Immature natural killer cell (primary cell): ENCODE measurements at regions not wholly inside any gene's neighbourhood (a gene's known extent, or its start where the extent isn't known, plus 50 kb on each side); places are given as distances from the start of the nearest gene placed in this dataset.

Experiments used
- DNase-seq, 3 donors: peaks; one replicate each; pipeline ENCODE4 v3.0.0; 2022; ENCODE audit warnings: mixed read lengths in 1 of 3
- H3K27ac Mint-ChIP-seq, 6 donors: one replicate each; pipeline ENCODE4 v1.8.0; 2020; ENCODE audit warnings: mixed read lengths in 6 of 6, mild to moderate bottlenecking in 5 of 6, inconsistent platforms in 4 of 6, moderate library complexity in 3 of 6
- H3K27me3 Mint-ChIP-seq, 3 donors: one replicate each; pipeline ENCODE4 v1.8.0; 2020 to 2021; ENCODE audit warnings: low read depth in 3 of 3, mild to moderate bottlenecking in 3 of 3, mixed read lengths in 3 of 3, moderate library complexity in 3 of 3, inconsistent platforms in 1 of 3
- H3K36me3 Mint-ChIP-seq, 3 donors: one replicate each; pipeline ENCODE4 v1.8.0; 2020; ENCODE audit warnings: mixed read lengths in 3 of 3, inconsistent platforms in 2 of 3, mild to moderate bottlenecking in 2 of 3
- H3K4me1 Mint-ChIP-seq, 2 donors: one replicate each; pipeline ENCODE4 v1.8.0; 2020; ENCODE audit warnings: inconsistent platforms in 2 of 2, mild to moderate bottlenecking in 2 of 2, mixed read lengths in 2 of 2, moderate library complexity in 1 of 2
- H3K4me3 Mint-ChIP-seq, 5 donors: one replicate each; pipeline ENCODE4 v1.8.0; 2020; ENCODE audit warnings: mild to moderate bottlenecking in 5 of 5, mixed read lengths in 5 of 5, inconsistent platforms in 3 of 5, moderate library complexity in 3 of 5
- H3K9me3 Mint-ChIP-seq, 6 donors: one replicate each; pipeline ENCODE4 v1.8.0; 2020; ENCODE audit warnings: mild to moderate bottlenecking in 6 of 6, mixed read lengths in 6 of 6, inconsistent platforms in 4 of 6, moderate library complexity in 3 of 6

DNA sequence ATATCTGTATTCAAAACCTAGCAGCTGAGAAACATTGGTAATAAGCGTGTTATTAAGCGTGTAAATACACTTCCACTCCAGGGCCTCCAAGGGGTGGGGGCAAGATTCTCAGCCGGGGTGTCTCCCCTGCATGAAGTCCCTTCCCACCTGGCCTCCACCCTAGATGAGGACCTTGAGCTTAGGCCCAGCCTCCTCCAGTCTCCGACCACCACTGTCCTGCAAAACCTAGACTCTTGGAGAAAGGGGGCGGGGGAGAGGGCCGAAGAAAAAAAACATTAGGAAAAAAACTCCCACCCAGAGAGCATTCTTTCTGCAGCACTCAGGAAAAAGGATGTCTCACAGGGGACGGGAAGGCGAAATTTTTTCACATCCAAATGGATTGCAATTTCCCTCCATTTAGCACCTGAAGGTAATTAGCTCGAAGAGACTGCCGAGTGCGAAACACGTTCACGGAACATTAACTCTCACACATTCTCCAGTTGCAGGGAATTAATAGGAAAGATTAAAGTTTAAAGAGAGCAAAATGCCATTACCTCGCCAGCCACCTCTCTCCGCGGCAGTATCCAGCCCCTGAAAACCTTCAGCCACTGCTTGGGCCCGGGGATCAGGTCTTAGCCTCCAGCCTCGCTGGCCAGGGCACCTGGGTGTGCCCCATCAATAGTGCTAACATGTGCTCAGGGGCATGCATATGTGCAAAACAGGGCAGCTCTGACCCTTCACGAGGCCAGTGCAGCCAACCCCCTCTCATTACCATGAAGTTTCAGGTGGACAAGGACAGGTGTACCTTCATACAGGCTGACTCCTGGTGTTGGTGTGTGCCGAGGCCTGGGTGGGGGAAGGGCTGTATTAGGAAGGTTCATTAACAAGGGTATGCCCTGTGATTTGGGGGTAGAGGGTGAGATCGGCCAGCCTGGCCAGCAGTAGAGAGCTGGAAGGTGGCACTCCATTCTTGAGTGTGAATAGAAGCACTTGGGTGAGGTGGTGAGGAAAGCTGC lies 77.2 kb downstream of the HIF1AN start:
- Mint-ChIP-seq H3K36me3 (no peaks in the 10 kb centered on the region), H3K27ac (no peak overlapping the region), H3K4me1 (no peaks in the 10 kb centered on the region), H3K27me3 (peaks cover 1 to 27% (median 8%) of the 10 kb centered on the region in 3 donors), H3K9me3 (no peaks in the 10 kb centered on the region), H3K4me3 (no peak overlapping the region)
- DNase-seq = no peak

- Mint-ChIP-seq H3K27ac (no peak overlapping the region), H3K27me3 (peaks cover 1 to 27% (median 8%) of the 10 kb centered on the region in 3 donors), H3K9me3 (no peaks in the 10 kb centered on the region), H3K4me3 (no peak overlapping the region), H3K36me3 (no peaks in the 10 kb centered on the region), H3K4me1 (no peaks in the 10 kb centered on the region)
- DNase-seq = no peak
These were observed 78.1 kb downstream of the HIF1AN start for GRCh38 chr10:100613846-100614245.

- no peaks in the 10 kb centered on the region for H3K36me3 Mint-ChIP-seq
- peaks cover 1 to 29% (median 8%) of the 10 kb centered on the region in 3 donors for H3K27me3 Mint-ChIP-seq
- no peak for DNase-seq
- H3K4me3 Mint-ChIP-seq = no peak overlapping the region
- no peak overlapping the region for H3K27ac Mint-ChIP-seq
- H3K4me1 Mint-ChIP-seq = no peaks in the 10 kb centered on the region
- H3K9me3 Mint-ChIP-seq = no peaks in the 10 kb centered on the region
These were observed 78.8 kb downstream of the HIF1AN start for GRCh38 chr10:100614429-100615095.

GRCh38 chr10:100615241-100615640 lies 79.5 kb downstream of the HIF1AN start:
- no peak for DNase-seq
- H3K4me3 Mint-ChIP-seq = no peak overlapping the region
- H3K27ac Mint-ChIP-seq = no peak overlapping the region
- H3K27me3 Mint-ChIP-seq = peaks cover 1 to 29% (median 6%) of the 10 kb centered on the region in 3 donors
- H3K36me3 Mint-ChIP-seq = no peaks in the 10 kb centered on the region
- no peaks in the 10 kb centered on the region for H3K4me1 Mint-ChIP-seq
- no peaks in the 10 kb centered on the region for H3K9me3 Mint-ChIP-seq

DNA sequence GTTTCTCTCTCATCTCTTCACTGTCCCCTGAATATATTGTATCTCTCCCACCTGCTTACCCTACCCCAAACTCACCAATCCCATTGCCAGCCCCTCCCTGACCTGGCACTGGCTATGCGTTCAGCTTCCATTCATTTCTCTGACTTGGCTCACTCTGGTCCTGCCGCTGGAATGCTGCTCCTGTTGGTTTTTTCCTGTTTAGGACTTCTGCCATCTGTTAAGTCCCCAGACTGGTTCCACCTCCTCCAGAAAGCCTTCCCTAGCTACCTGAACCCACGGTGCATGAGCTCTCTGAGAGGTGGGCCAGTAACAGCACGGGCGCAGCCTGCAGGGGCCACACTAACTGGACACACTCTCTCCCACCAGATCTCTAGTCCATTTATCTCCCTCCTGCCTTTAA lies 80.2 kb downstream of the HIF1AN start:
- H3K27ac Mint-ChIP-seq = no peak overlapping the region
- H3K9me3 Mint-ChIP-seq = no peaks in the 10 kb centered on the region
- no peaks in the 10 kb centered on the region for H3K4me1 Mint-ChIP-seq
- H3K4me3 Mint-ChIP-seq = no peak overlapping the region
- DNase-seq = no peak
- H3K36me3 Mint-ChIP-seq = no peaks in the 10 kb centered on the region
- peaks cover 1 to 31% (median 6%) of the 10 kb centered on the region in 3 donors for H3K27me3 Mint-ChIP-seq

- Mint-ChIP-seq H3K4me1 (peaks cover 0 to 2% of the 10 kb centered on the region in 2 donors), H3K36me3 (no peaks in the 10 kb centered on the region), H3K4me3 (no peak overlapping the region), H3K9me3 (no peaks in the 10 kb centered on the region), H3K27ac (no peak overlapping the region), H3K27me3 (peaks cover 3 to 39% (median 6%) of the 10 kb centered on the region in 3 donors)
- no peak for DNase-seq
These were observed 82.4 kb downstream of the HIF1AN start for GRCh38 chr10:100618091-100618615.

- H3K4me1 Mint-ChIP-seq = peaks cover 0 to 2% of the 10 kb centered on the region in 2 donors
- no peaks in the 10 kb centered on the region for H3K9me3 Mint-ChIP-seq
- no peak overlapping the region for H3K27ac Mint-ChIP-seq
- no peak overlapping the region for H3K4me3 Mint-ChIP-seq
- H3K36me3 Mint-ChIP-seq = no peaks in the 10 kb centered on the region
- peaks cover 3 to 36% (median 6%) of the 10 kb centered on the region in 3 donors for H3K27me3 Mint-ChIP-seq
- no peak for DNase-seq
These were observed 83.0 kb downstream of the HIF1AN start for GRCh38 chr10:100618632-100619255.

GRCh38 chr10:100620087-100620835 lies 84.5 kb downstream of the HIF1AN start:
- no peak overlapping the region for H3K27ac Mint-ChIP-seq
- peaks cover 3 to 31% (median 6%) of the 10 kb centered on the region in 3 donors for H3K27me3 Mint-ChIP-seq
- H3K4me1 Mint-ChIP-seq = peaks cover 0 to 2% of the 10 kb centered on the region in 2 donors
- H3K36me3 Mint-ChIP-seq = no peaks in the 10 kb centered on the region
- H3K4me3 Mint-ChIP-seq = no peak overlapping the region
- no peak for DNase-seq
- H3K9me3 Mint-ChIP-seq = no peaks in the 10 kb centered on the region

GRCh38 chr10:100621360-100622205 lies 85.8 kb downstream of the HIF1AN start:
- peak in 2 of 3 donors; percentile 7 to 24 for DNase-seq
- Mint-ChIP-seq H3K9me3 (no peaks in the 10 kb centered on the region), H3K27me3 (peaks cover 3 to 34% (median 9%) of the 10 kb centered on the region in 3 donors), H3K27ac (no peak overlapping the region), H3K4me3 (peak overlapping the region in 3 of 5 donors; percentile 34 to 75 (median 51)), H3K4me1 (peaks cover 0 to 2% of the 10 kb centered on the region in 2 donors), H3K36me3 (no peaks in the 10 kb centered on the region)

GRCh38 chr10:100622946-100623345 lies 87.2 kb downstream of the HIF1AN start:
- Mint-ChIP-seq H3K4me3 (peak overlapping the region in 1 of 5 donors; percentile 3), H3K27me3 (peaks cover 2 to 30% (median 9%) of the 10 kb centered on the region in 3 donors), H3K27ac (no peak overlapping the region), H3K4me1 (peaks cover 0 to 2% of the 10 kb centered on the region in 2 donors), H3K36me3 (no peaks in the 10 kb centered on the region), H3K9me3 (no peaks in the 10 kb centered on the region)
- DNase-seq = no peak

- no peak for DNase-seq
These were observed 87.9 kb downstream of the HIF1AN start for GRCh38 chr10:100623521-100624230.

GRCh38 chr10:100624298-100624697 lies 88.6 kb downstream of the HIF1AN start:
- H3K4me3 Mint-ChIP-seq = no peak overlapping the region
- DNase-seq = no peak
- no peak overlapping the region for H3K27ac Mint-ChIP-seq
- H3K4me1 Mint-ChIP-seq = peaks cover 0 to 2% of the 10 kb centered on the region in 2 donors
- peaks cover 2 to 29% (median 11%) of the 10 kb centered on the region in 3 donors for H3K27me3 Mint-ChIP-seq
- H3K36me3 Mint-ChIP-seq = no peaks in the 10 kb centered on the region
- H3K9me3 Mint-ChIP-seq = no peaks in the 10 kb centered on the region

More at GRCh38 chr10:100623521-100624230, 87.9 kb downstream of the HIF1AN start:
- Mint-ChIP-seq H3K27ac (no peak overlapping the region), H3K9me3 (no peaks in the 10 kb centered on the region), H3K27me3 (peaks cover 2 to 30% (median 9%) of the 10 kb centered on the region in 3 donors), H3K36me3 (no peaks in the 10 kb centered on the region), H3K4me3 (no peak overlapping the region), H3K4me1 (peaks cover 0 to 2% of the 10 kb centered on the region in 2 donors)
